Activated CD8-positive, alpha-beta T cell treated with anti-CD3 and anti-CD28 coated beads, Interleukin-2, amount 10 ng/mL, durations not matched to agents 7 days and 5 days (primary cell): ENCODE measurements at regions not wholly inside any gene's neighbourhood (a gene's known extent, or its start where the extent isn't known, plus 50 kb on each side); places are given as distances from the start of the nearest gene placed in this dataset.

Experiments used
- ATAC-seq: fragments of 150-1000 bp; cut with Tn5 transposase; one replicate; pipeline ENCODE4 v1.10.0; 2021; ENCODE audit warnings: moderate library complexity
- CTCF ChIA-PET: fragments of 350-600 bp; sonication (Branson Sonifier 250); formaldehyde crosslinking; loops from one replicate; lab custom pipeline; 2021; ENCODE audit warnings: antibody characterized with exemption; lab: Charles Lee
- POLR2A ChIA-PET: fragments of 350-600 bp; sonication (Branson Sonifier 250); formaldehyde crosslinking; loops from one replicate; lab custom pipeline; 2021; ENCODE audit warnings: antibody characterized with exemption; lab: Charles Lee
- DNase-seq: peaks from one replicate; pipeline ENCODE4 v3.0.0-alpha.2; 2020
- H3K27ac Mint-ChIP-seq: one replicate; pipeline ENCODE4 v1.8.0; 2021; ENCODE audit warnings: mild to moderate bottlenecking, mixed read lengths
- H3K27me3 Mint-ChIP-seq: one replicate; pipeline ENCODE4 v1.8.0; 2021; ENCODE audit warnings: low read depth, mixed read lengths
- H3K36me3 Mint-ChIP-seq: one replicate; pipeline ENCODE4 v1.8.0; 2021; ENCODE audit warnings: low read depth, mixed read lengths
- H3K4me1 Mint-ChIP-seq: one replicate; pipeline ENCODE4 v1.8.0; 2021; ENCODE audit warnings: low read depth, mixed read lengths
- H3K4me3 Mint-ChIP-seq: one replicate; pipeline ENCODE4 v1.8.0; 2021; ENCODE audit warnings: mild to moderate bottlenecking, mixed read lengths
- H3K9me3 Mint-ChIP-seq: one replicate; pipeline ENCODE4 v1.8.0; 2022; ENCODE audit warnings: mixed read lengths; ENCODE audit not compliant: insufficient read depth

DNA sequence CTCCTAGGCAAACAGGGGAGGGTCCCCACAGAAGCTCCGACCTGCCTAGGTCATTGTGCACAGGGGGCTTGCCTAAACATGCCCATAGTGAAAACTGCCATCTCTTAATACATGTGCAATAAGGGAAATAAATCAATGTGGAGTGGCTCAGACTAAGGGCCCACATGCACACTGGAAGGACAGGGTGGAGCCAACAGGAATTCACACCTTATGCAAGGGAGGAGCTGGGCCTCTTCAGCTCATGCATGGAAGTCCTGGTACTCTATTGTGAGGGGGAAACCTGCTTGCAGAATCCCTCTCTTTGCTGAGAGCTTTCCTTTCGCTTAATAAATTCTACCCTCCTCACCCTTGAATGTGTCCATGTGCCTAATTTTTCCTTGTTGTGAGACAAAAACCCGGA lies 815.8 kb downstream of the EFNA5 start:
- H3K9me3 Mint-ChIP-seq, result no peaks in the 10 kb centered on the region
- H3K27me3 Mint-ChIP-seq, result no peaks in the 10 kb centered on the region
- DNase-seq (no peak), ATAC-seq (no peak)
- no peak overlapping the region for H3K27ac Mint-ChIP-seq
- ChIA-PET POLR2A (no interaction called here), CTCF (no interaction called here)
- H3K4me1 Mint-ChIP-seq, result no peaks in the 10 kb centered on the region
- H3K36me3 Mint-ChIP-seq, result no peaks in the 10 kb centered on the region
- no peak overlapping the region for H3K4me3 Mint-ChIP-seq

GRCh38 chr5:106854105-106854687 lies 816.5 kb downstream of the EFNA5 start:
- no peaks in the 10 kb centered on the region for H3K36me3 Mint-ChIP-seq
- ChIA-PET CTCF (no interaction called here), POLR2A (no interaction called here)
- H3K4me1 Mint-ChIP-seq, result no peaks in the 10 kb centered on the region
- H3K27ac Mint-ChIP-seq, result no peak overlapping the region
- no peaks in the 10 kb centered on the region for H3K27me3 Mint-ChIP-seq
- H3K4me3 Mint-ChIP-seq, result no peak overlapping the region
- H3K9me3 Mint-ChIP-seq, result no peaks in the 10 kb centered on the region
- DNase-seq, result no peak
- no peak for ATAC-seq

GRCh38 chr5:106853266-106853665 lies 817.5 kb downstream of the EFNA5 start:
- Mint-ChIP-seq H3K36me3 (no peaks in the 10 kb centered on the region), H3K4me1 (no peaks in the 10 kb centered on the region), H3K4me3 (no peak overlapping the region), H3K27me3 (no peaks in the 10 kb centered on the region), H3K27ac (no peak overlapping the region), H3K9me3 (no peaks in the 10 kb centered on the region)
- DNase-seq, result no peak
- CTCF ChIA-PET, result no interaction called here
- ATAC-seq, result no peak
- POLR2A ChIA-PET, result no interaction called here

DNA sequence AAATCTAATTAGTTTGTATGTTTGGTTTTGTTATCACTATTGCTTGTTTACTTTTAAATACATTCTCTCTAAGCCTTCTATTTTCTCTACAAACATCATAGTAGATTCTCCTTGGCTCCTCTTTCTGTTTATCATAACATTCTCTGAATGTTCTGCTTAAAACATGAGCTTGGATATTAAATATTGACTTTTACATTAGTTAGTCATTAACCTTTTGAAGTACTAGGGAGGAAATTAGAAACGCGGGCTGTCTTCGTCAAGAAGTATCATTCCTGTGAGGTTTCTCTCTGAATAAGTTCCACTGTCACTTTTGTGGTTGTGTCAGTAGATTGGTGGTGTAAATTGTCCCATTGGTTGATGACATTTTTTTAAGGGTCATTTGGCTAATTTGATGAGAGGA lies 821.5 kb downstream of the EFNA5 start:
- Mint-ChIP-seq H3K9me3 (no peaks in the 10 kb centered on the region), H3K27me3 (no peaks in the 10 kb centered on the region), H3K27ac (no peak overlapping the region), H3K4me3 (no peak overlapping the region), H3K36me3 (no peaks in the 10 kb centered on the region), H3K4me1 (no peaks in the 10 kb centered on the region)
- DNase-seq (no peak), ATAC-seq (no peak)
- POLR2A ChIA-PET, result no interaction called here
- CTCF ChIA-PET, result no interaction called here

DNA sequence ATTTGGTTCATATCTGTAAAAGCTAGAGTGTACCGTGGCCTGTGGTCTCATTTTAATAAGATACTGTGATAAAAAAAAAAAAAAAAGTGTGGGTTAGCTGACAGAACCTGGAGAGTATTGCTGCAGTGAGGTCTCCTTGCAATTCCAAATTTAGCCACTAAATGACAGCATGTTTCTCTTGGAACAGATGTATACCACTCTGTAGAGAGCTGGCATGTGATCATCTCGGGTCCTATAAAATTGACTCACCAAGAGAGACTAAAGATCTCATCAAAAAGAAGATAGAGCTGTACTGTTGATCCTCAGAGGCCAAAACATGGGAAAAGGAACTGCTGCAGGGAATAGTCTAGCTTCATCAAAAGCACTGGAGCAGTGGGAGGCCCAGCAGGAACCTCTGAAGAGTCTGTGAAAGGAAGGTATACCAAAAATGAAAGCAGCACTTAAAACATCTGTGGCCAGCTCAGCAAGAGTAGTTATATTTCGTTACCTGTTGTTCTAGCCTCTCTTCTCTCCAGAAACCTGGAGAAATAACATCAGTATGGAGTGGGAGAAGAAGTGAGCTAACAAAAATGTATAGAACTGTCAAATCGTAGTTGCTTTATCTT lies 826.8 kb downstream of the EFNA5 start:
- no peaks in the 10 kb centered on the region for H3K36me3 Mint-ChIP-seq
- no peaks in the 10 kb centered on the region for H3K27me3 Mint-ChIP-seq
- ATAC-seq (no peak), DNase-seq (no peak)
- POLR2A ChIA-PET, result no interaction called here
- no peaks in the 10 kb centered on the region for H3K9me3 Mint-ChIP-seq
- H3K27ac Mint-ChIP-seq, result no peak overlapping the region
- no peaks in the 10 kb centered on the region for H3K4me1 Mint-ChIP-seq
- no peak overlapping the region for H3K4me3 Mint-ChIP-seq
- CTCF ChIA-PET, result no interaction called here

DNA sequence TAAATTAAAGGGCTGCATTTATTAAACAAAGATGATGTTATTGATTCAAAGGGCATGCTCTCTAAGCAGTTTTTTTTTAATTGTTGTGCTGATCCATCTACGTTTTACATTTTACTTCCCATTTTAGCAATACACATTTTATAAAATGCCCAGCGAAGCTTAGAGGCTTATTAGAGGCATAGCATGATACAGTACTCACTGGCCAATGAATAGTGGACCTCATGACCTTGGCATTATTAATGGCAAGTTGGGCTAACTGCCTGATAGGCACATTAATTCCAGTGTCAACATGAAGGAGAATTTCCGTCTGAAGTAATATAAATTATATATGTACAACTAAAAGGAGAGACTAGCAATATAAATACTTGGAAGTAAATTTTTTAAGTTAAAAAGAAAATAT lies 837.2 kb downstream of the EFNA5 start:
- no peak for DNase-seq
- ATAC-seq, result no peak
- no peak overlapping the region for H3K4me3 Mint-ChIP-seq
- no peaks in the 10 kb centered on the region for H3K36me3 Mint-ChIP-seq
- no peak overlapping the region for H3K27ac Mint-ChIP-seq
- ChIA-PET CTCF (no interaction called here), POLR2A (no interaction called here)
- no peaks in the 10 kb centered on the region for H3K4me1 Mint-ChIP-seq
- peaks cover 15% of the 10 kb centered on the region for H3K9me3 Mint-ChIP-seq
- no peaks in the 10 kb centered on the region for H3K27me3 Mint-ChIP-seq

DNA sequence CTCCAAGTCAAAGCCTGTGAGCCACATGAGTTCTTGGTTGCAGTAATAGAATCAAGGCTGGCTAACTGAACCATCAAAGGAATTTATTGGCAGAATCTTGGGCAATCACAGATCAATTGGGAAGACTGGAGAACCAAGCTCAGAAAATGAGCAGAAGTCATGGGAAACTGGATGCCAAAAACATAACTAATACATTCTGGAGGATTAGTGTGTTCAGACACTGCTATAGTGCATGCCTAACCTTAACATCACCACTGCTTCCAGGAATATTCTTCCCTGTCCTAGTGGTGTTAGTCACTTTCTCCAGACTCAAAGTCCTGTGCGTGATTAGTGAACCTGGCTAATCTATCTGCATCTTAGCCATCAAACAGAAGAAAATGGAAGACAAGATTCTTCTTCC lies 843.7 kb downstream of the EFNA5 start:
- ATAC-seq, result no peak
- POLR2A ChIA-PET, result no interaction called here
- DNase-seq, result no peak
- H3K27me3 Mint-ChIP-seq, result no peaks in the 10 kb centered on the region
- H3K27ac Mint-ChIP-seq, result no peak overlapping the region
- H3K9me3 Mint-ChIP-seq, result peaks cover 11% of the 10 kb centered on the region
- no peaks in the 10 kb centered on the region for H3K4me1 Mint-ChIP-seq
- H3K4me3 Mint-ChIP-seq, result no peak overlapping the region
- CTCF ChIA-PET, result no interaction called here
- H3K36me3 Mint-ChIP-seq, result no peaks in the 10 kb centered on the region

- Mint-ChIP-seq H3K4me1 (no peaks in the 10 kb centered on the region), H3K27me3 (no peaks in the 10 kb centered on the region), H3K36me3 (no peaks in the 10 kb centered on the region), H3K9me3 (peaks cover 8% of the 10 kb centered on the region), H3K4me3 (no peak overlapping the region), H3K27ac (no peak overlapping the region)
- CTCF ChIA-PET, result no interaction called here
- DNase-seq (no peak), ATAC-seq (no peak)
- POLR2A ChIA-PET, result no interaction called here
These were observed 845.4 kb downstream of the EFNA5 start for GRCh38 chr5:106825374-106825773.

- no peaks in the 10 kb centered on the region for H3K27me3 Mint-ChIP-seq
- H3K4me3 Mint-ChIP-seq, result no peak overlapping the region
- DNase-seq, result no peak
- ATAC-seq, result no peak
- no peaks in the 10 kb centered on the region for H3K9me3 Mint-ChIP-seq
- ChIA-PET POLR2A (no interaction called here), CTCF (no interaction called here)
- H3K4me1 Mint-ChIP-seq, result no peaks in the 10 kb centered on the region
- no peak overlapping the region for H3K27ac Mint-ChIP-seq
- H3K36me3 Mint-ChIP-seq, result no peaks in the 10 kb centered on the region
These were observed 847.9 kb downstream of the EFNA5 start for GRCh38 chr5:106822851-106823250.

DNA sequence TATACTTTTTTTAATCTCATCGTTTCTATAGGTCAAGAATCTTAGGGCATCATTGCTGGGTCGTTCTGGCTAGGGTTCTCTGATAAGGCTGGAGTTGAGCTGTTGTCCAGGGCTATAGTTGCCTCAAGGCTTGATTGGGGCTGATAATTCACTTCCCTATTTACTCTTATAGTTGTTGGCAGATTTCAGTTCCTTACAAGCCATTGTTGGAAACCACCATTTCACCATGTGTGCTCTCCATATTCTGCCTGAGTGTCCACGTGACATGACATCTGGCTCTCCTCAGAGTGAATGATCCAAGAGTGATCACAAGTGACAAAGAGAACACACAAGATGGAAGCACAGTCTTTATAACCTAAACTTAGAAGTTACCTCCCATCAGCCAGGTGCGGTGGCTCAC lies 852.2 kb downstream of the EFNA5 start:
- ATAC-seq (no peak), DNase-seq (no peak)
- Mint-ChIP-seq H3K27me3 (no peaks in the 10 kb centered on the region), H3K4me1 (no peaks in the 10 kb centered on the region), H3K9me3 (no peaks in the 10 kb centered on the region), H3K27ac (no peak overlapping the region), H3K36me3 (no peaks in the 10 kb centered on the region), H3K4me3 (no peak overlapping the region)
- ChIA-PET CTCF (no interaction called here), POLR2A (no interaction called here)

- ATAC-seq (no peak), DNase-seq (no peak)
- Mint-ChIP-seq H3K27me3 (no peaks in the 10 kb centered on the region), H3K36me3 (no peaks in the 10 kb centered on the region), H3K9me3 (no peaks in the 10 kb centered on the region), H3K4me1 (no peaks in the 10 kb centered on the region), H3K27ac (no peak overlapping the region), H3K4me3 (no peak overlapping the region)
- POLR2A ChIA-PET, result no interaction called here
- CTCF ChIA-PET, result no interaction called here
These were observed 855.8 kb downstream of the EFNA5 start for GRCh38 chr5:106814961-106815360.

- ATAC-seq, result no peak
- H3K27me3 Mint-ChIP-seq, result no peaks in the 10 kb centered on the region
- H3K4me1 Mint-ChIP-seq, result peaks cover 3% of the 10 kb centered on the region
- no peak overlapping the region for H3K4me3 Mint-ChIP-seq
- ChIA-PET CTCF (no interaction called here), POLR2A (no interaction called here)
- H3K9me3 Mint-ChIP-seq, result no peaks in the 10 kb centered on the region
- H3K27ac Mint-ChIP-seq, result no peak overlapping the region
- H3K36me3 Mint-ChIP-seq, result no peaks in the 10 kb centered on the region
- no peak for DNase-seq
These were observed 869.2 kb downstream of the EFNA5 start for GRCh38 chr5:106801554-106801953.

- no peak overlapping the region for H3K27ac Mint-ChIP-seq
- ATAC-seq (no peak), DNase-seq (no peak)
- no peak overlapping the region for H3K4me3 Mint-ChIP-seq
- H3K36me3 Mint-ChIP-seq, result no peaks in the 10 kb centered on the region
- ChIA-PET CTCF (no interaction called here), POLR2A (no interaction called here)
- H3K4me1 Mint-ChIP-seq, result peaks cover 3% of the 10 kb centered on the region
- H3K9me3 Mint-ChIP-seq, result no peaks in the 10 kb centered on the region
- H3K27me3 Mint-ChIP-seq, result no peaks in the 10 kb centered on the region
These were observed 872.7 kb downstream of the EFNA5 start for GRCh38 chr5:106797996-106798395.
